ENCODE measurements at regions not wholly inside any gene's neighbourhood (a gene's known extent, or its start where the extent isn't known, plus 50 kb on each side); places are given as distances from the start of the nearest gene placed in this dataset.

GRCh38 chrX:15977644-15978043, 123.0 kb upstream of the AP1S2 start:
- H3K4me1 ChIP-seq (ENCODE audit: control insufficient read depth, extremely low read depth, insufficient read depth, low read length) = no peaks in the 10 kb centered on the region
- dilution Hi-C loops (cut with MboI; ENCODE audit: extremely low pct_ligation_motif_present, low sequenced_read_pairs) = no loop called here

More at GRCh38 chrX:15977644-15978043, 123.0 kb upstream of the AP1S2 start:
- no peaks in the 10 kb centered on the region for H3K9me1 ChIP-seq (replicated peaks; ENCODE audit: control insufficient read depth, extremely low read depth, insufficient read depth, low read length)
- no peaks in the 10 kb centered on the region for H3K27me3 ChIP-seq (ENCODE audit: control insufficient read depth in 2 of 2, insufficient read depth in 2 of 2, low read length in 2 of 2)
- H3K9me3 ChIP-seq (replicated peaks; ENCODE audit: control insufficient read depth, insufficient read depth, low read length) = no peaks in the 10 kb centered on the region
- no TSS peak for BruUV-seq (replicated peaks)
- ChIA-PET POLR2A (no interaction called here), CTCF (interaction anchor here (1.0 kb wide), 1 partner anchor 11 kb away, joined by 3 read pairs; no protein-coding TSS in a partner anchor)
- H4K20me1 ChIP-seq (replicated peaks; ENCODE audit: control insufficient read depth, extremely low read depth, insufficient read depth, low read length) = no peaks in the 10 kb centered on the region
- H3K79me2 ChIP-seq (ENCODE audit: control insufficient read depth, insufficient read depth, low read length) = no peaks in the 10 kb centered on the region
- H3K4me3 ChIP-seq (replicated peaks in 1 of 3; ENCODE audit: insufficient read depth in 1 of 3, low read depth in 1 of 3, low read length in 3 of 3) = no peak overlapping the region
- H3K4me2 ChIP-seq (ENCODE audit: insufficient read depth, low read length) = no peak overlapping the region
- no peak overlapping the region for H3K9ac ChIP-seq (replicated peaks; ENCODE audit: extremely low read depth, insufficient read depth, low read length)
- H2AFZ ChIP-seq (ENCODE audit: low read depth, low read length) = no peak overlapping the region
- FAIRE-seq (no peak), DNase-seq (ENCODE audit: low read depth, low spot score) (no peak)
- TF ChIP-seq POLR2A (IDR thresholded peaks at IDR 0.05; ENCODE audit: low read depth, low read length) (no peak), GATA2 (IDR thresholded peaks at IDR 0.05; ENCODE audit: insufficient read depth, insufficient read length, low read depth, low read length) (no peak), CTCF (IDR thresholded peaks at IDR 0.05; ENCODE audit: extremely low read depth in 1 of 2, insufficient read depth in 1 of 2, low read depth in 1 of 2, low read length in 2 of 2) (no peak), FOS (IDR thresholded peaks at IDR 0.05; ENCODE audit: borderline replicate concordance, insufficient read depth, low read length) (no peak), EZH2 (IDR thresholded peaks at IDR 0.05; ENCODE audit: borderline replicate concordance, low read depth, low read length, severe bottlenecking) (no peak), MYC (IDR thresholded peaks at IDR 0.05; ENCODE audit: low read depth, low read length) (no peak), POLR2AphosphoS5 (IDR thresholded peaks at IDR 0.05; ENCODE audit: insufficient read depth, low read depth, low read length) (no peak), JUN (IDR thresholded peaks at IDR 0.05; ENCODE audit: borderline replicate concordance, insufficient read depth, insufficient read length, low read depth) (no peak), MAX (IDR thresholded peaks at IDR 0.05; ENCODE audit: insufficient read depth, insufficient read length) (no peak)
- H3K27ac ChIP-seq (ENCODE audit: insufficient read depth, low read depth, low read length) = no peak overlapping the region
- no peaks in the 10 kb centered on the region for H3K36me3 ChIP-seq (ENCODE audit: control insufficient read depth in 2 of 2, extremely low read depth in 1 of 2, insufficient read depth in 2 of 2, low read length in 2 of 2)
- intact Hi-C loops (cut with micrococcal nuclease) = no loop called here
